Sigmoid colon (tissue), 6 donors: ENCODE measurements at regions not wholly inside any gene's neighbourhood (a gene's known extent, or its start where the extent isn't known, plus 50 kb on each side); places are given as distances from the start of the nearest gene placed in this dataset.

Experiments
- DNase-seq: peaks from one replicate; pipeline ENCODE4 v3.0.0-alpha.2; 2019
- H3K27ac ChIP-seq, 4 donors: fragments of 200-600 bp; sonication (generic); one replicate each; pipeline ENCODE4 v1.5.1; 2016 to 2019; ENCODE audit warnings: mild to moderate bottlenecking in 1 of 4
- H3K27me3 ChIP-seq, 3 donors: fragments of 200-600 bp; sonication (generic); one replicate each; pipeline ENCODE4 v1.5.1; 2019; ENCODE audit warnings: mild to moderate bottlenecking in 1 of 3
- H3K36me3 ChIP-seq, 4 donors: fragments of 200-600 bp; sonication (generic); one replicate each; pipeline ENCODE4 v1.5.1; 2016 to 2019
- H3K4me1 ChIP-seq, 4 donors: fragments of 200-600 bp; sonication (generic); one replicate each; pipeline ENCODE4 v1.5.1; 2017 to 2019
- H3K4me3 ChIP-seq, 4 donors: fragments of 200-600 bp; sonication (generic); one replicate each; pipeline ENCODE4 v1.5.1; 2017 to 2019; ENCODE audit warnings: mild to moderate bottlenecking in 2 of 4, moderate library complexity in 1 of 4
- H3K9me3 ChIP-seq, 4 donors: fragments of 200-600 bp in 3 of 4; sonication (generic) in 3 of 4; one replicate each; pipeline versions ENCODE4 v1.5.1 to v1.6.1; 2013 to 2019
- EP300 ChIP-seq, 4 donors: sonication (generic); formaldehyde crosslinking; IDR thresholded peaks; one replicate each; pipeline ENCODE4 v1.6.1; 2017; ENCODE audit warnings: antibody characterized with exemption in 4 of 4
- POLR2A ChIP-seq, 2 donors: fragments of 450-650 bp; IDR thresholded peaks; one replicate each; pipeline ENCODE4 v1.6.1; 2016; ENCODE audit warnings: antibody characterized with exemption in 2 of 2, mild to moderate bottlenecking in 2 of 2, moderate library complexity in 2 of 2
- POLR2AphosphoS5 ChIP-seq, 4 donors: sonication (generic); formaldehyde crosslinking; IDR thresholded peaks; one replicate each; pipeline ENCODE4 v1.6.1; 2017; ENCODE audit warnings: antibody characterized with exemption in 4 of 4
- WGBS, 2 donors: extraction: QIAGEN DNeasy Blood & Tissue Kit; methylation state at CpG; one replicate each; pipeline ENCODE4 v1.1.7; 2013; 5-methylcytosine and 5-hydroxymethylcytosine counted together
- intact Hi-C: fragments of 100-400 bp; cut with DNase I; formaldehyde crosslinking; loops from one replicate; pipeline ENCODE4 v1.15.1; 2023
- TF ChIP-seq, protein P1 (sequence below), 4 experiments: fragments of 450-650 bp in 3 of 4; fragments of 200-600 bp in 1 of 4; IDR thresholded peaks; one replicate each; pipeline ENCODE4 v1.5.1; 2016 to 2019; ENCODE audit warnings: antibody characterized with exemption in 4 of 4, mild to moderate bottlenecking in 3 of 4, moderate library complexity in 2 of 4
- donor health status: healthy with polysubstance abuse.
- donor health status: healthy.

DNA sequence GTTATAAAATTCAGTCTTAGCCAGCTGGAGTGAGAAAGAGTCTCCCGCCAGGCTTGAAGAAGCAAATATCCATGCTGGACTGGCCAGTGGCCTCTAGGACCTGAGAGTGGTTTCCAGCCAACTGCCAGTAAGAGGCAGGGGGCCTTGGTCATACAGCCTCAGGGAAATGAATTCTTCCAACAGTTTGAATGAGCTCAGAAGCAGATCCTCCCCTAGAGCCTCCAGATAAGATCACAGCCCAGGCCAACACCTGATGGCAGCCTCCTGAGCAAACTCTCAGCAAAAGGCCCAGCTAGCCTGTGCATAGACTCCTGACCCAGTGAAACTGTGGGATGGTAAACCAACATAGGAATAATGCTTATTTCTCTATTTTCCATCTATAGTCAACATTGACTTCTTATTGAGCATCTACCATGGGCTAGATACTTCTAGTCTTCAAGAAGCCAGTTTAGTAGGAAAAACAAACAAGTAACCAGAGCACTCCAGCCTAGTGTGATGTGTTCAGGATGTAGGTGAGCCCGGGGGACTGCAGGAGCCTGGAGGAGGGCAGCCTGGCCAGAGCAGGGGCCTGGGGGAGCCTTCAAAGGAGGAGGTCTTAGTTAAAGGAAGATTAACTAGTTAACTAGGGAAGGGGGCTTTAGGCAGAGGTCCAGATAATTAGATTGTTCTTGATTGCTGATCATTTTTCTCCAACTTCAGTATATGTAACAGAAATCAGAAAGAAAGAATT is 115.4 kb upstream of the ADO start:
- Histone ChIP-seq H3K27me3 (no peaks in the 10 kb centered on the region), H3K27ac (no peak overlapping the region), H3K4me3 (no peak overlapping the region), H3K4me1 (no peaks in the 10 kb centered on the region), H3K36me3 (no peaks in the 10 kb centered on the region), H3K9me3 (no peaks in the 10 kb centered on the region)
- intact Hi-C loops, result no loop called here
- no peak for DNase-seq
- TF ChIP-seq POLR2AphosphoS5 (IDR thresholded peaks at IDR 0.05), result no peak
- WGBS, 2 donors, result 71 to 84% methylated on average over 2 of the region's 2 CpGs

DNA sequence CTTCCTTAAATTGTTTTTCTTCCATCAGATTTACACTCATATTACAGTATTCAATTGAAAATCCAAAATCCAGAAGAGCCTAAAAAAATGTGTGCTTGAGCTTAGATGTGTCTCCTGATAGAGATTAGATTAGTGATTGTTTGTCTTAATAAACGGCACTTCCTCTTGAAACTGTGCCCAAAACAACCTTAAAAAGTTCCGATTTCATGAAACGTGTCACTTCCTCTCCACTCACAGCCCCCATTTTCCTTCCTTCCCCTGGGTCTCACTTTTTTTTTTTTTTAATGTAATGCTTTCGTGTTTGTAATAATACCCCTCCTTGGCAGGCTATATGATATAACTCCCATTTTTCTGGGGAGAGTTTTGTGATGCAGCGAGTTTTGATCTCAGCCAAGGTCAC is 114.8 kb upstream of the ADO start:
- Histone ChIP-seq H3K27ac (no peak overlapping the region), H3K4me3 (no peak overlapping the region), H3K27me3 (no peaks in the 10 kb centered on the region), H3K4me1 (no peaks in the 10 kb centered on the region), H3K9me3 (no peaks in the 10 kb centered on the region), H3K36me3 (no peaks in the 10 kb centered on the region)
- no peak for DNase-seq
- TF ChIP-seq POLR2A (IDR thresholded peaks at IDR 0.05) (no peak), EP300 (IDR thresholded peaks at IDR 0.05) (no peak), POLR2AphosphoS5 (IDR thresholded peaks at IDR 0.05) (no peak)
- TF ChIP-seq, protein P1, sequence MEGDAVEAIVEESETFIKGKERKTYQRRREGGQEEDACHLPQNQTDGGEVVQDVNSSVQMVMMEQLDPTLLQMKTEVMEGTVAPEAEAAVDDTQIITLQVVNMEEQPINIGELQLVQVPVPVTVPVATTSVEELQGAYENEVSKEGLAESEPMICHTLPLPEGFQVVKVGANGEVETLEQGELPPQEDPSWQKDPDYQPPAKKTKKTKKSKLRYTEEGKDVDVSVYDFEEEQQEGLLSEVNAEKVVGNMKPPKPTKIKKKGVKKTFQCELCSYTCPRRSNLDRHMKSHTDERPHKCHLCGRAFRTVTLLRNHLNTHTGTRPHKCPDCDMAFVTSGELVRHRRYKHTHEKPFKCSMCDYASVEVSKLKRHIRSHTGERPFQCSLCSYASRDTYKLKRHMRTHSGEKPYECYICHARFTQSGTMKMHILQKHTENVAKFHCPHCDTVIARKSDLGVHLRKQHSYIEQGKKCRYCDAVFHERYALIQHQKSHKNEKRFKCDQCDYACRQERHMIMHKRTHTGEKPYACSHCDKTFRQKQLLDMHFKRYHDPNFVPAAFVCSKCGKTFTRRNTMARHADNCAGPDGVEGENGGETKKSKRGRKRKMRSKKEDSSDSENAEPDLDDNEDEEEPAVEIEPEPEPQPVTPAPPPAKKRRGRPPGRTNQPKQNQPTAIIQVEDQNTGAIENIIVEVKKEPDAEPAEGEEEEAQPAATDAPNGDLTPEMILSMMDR (IDR thresholded peaks at IDR 0.05), result no peak
- intact Hi-C loops, result no loop called here
- 44 to 52% methylated on average over 5 of the region's 5 CpGs for WGBS, 2 donors

DNA sequence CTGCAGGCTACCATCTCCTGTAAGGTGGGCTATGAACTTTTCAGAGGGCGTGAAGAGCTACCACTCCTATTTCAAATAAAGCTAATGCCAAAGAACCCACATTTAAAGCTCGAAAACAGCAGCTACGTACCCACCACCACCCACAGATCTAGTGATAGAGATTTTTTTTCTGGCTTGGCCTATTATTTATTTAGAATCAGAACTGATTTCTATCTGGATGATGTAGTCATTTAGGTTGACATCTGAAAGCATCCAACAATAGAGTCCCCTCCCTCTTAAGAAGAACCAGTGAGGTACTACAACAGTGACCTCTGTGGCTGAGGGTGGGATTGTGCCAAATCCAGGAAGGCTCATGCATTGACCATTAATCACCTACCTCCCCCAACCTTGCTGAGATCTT is 113.8 kb upstream of the ADO start:
- no peaks in the 10 kb centered on the region for H3K4me1 ChIP-seq

DNA sequence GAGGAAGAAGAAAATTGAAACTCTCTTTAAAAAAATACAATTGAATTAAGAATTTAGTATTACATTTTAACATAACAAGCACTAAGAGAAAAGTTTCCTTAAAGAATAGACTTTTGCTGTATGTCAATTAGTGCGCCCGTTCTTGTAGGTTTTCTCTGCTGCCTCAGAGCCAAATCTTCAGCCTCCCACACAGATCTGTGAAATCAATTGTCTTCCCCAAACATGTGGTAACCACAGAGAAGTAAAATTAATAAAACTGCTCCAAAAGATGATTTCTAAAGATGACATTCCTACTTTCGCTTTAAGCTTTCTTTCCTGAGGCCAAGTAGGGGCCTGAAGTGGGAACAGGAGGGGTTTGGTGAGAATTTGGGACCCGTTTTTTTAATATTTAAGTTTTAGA is 113.2 kb upstream of the ADO start:
- no peak for DNase-seq
- Histone ChIP-seq H3K9me3 (no peaks in the 10 kb centered on the region), H3K4me3 (no peak overlapping the region), H3K4me1 (no peaks in the 10 kb centered on the region), H3K27ac (no peak overlapping the region), H3K27me3 (no peaks in the 10 kb centered on the region), H3K36me3 (no peaks in the 10 kb centered on the region)
- intact Hi-C loops, result no loop called here
- TF ChIP-seq EP300 (IDR thresholded peaks at IDR 0.05), result no peak
- TF ChIP-seq, protein P1 (IDR thresholded peaks at IDR 0.05), result no peak
- no peak for TF ChIP-seq POLR2A (IDR thresholded peaks at IDR 0.05)
- TF ChIP-seq POLR2AphosphoS5 (IDR thresholded peaks at IDR 0.05), result no peak
- WGBS, 2 donors, result 49 to 65% methylated on average over 4 of the region's 4 CpGs

More for the DNA sequence above, 113.8 kb upstream of the ADO start:
- H3K27ac ChIP-seq, result no peak overlapping the region
- H3K27me3 ChIP-seq, result no peaks in the 10 kb centered on the region
- no peaks in the 10 kb centered on the region for H3K9me3 ChIP-seq
- 81 to 85% methylated on average over 3 of the region's 3 CpGs for WGBS, 2 donors
- H3K36me3 ChIP-seq, result no peaks in the 10 kb centered on the region
- intact Hi-C loops, result no loop called here
- no peak overlapping the region for H3K4me3 ChIP-seq
- no peak for TF ChIP-seq POLR2AphosphoS5 (IDR thresholded peaks at IDR 0.05)
- TF ChIP-seq, protein P1 (IDR thresholded peaks at IDR 0.05), result no peak
- no peak for TF ChIP-seq POLR2A (IDR thresholded peaks at IDR 0.05)
- no peak for TF ChIP-seq EP300 (IDR thresholded peaks at IDR 0.05)
- no peak for DNase-seq

DNA sequence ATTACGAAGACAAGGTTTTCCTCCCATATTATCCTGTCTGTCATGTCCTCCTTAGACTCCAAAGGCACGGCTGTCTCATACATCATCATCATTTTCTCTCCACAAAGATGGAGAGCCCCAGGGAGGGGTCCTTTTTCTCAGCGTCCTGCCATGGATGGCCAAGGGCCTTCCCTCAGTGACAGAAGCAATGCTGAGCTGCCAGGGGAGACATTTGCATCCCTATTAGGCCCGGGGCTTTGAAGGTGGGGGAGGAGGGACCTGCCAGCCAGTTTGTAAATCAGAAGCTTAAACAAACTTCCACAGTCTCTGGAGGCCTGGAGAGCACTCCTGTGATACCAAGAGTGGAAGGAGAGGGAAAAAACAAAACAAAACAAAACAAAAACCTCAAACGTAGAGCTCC is 112.4 kb upstream of the ADO start:
- Histone ChIP-seq H3K27me3 (no peaks in the 10 kb centered on the region), H3K9me3 (no peaks in the 10 kb centered on the region), H3K4me1 (no peaks in the 10 kb centered on the region), H3K36me3 (no peaks in the 10 kb centered on the region), H3K4me3 (no peak overlapping the region), H3K27ac (no peak overlapping the region)
- no peak for DNase-seq
- TF ChIP-seq POLR2A (IDR thresholded peaks at IDR 0.05), result no peak
- no peak for TF ChIP-seq POLR2AphosphoS5 (IDR thresholded peaks at IDR 0.05)
- TF ChIP-seq EP300 (IDR thresholded peaks at IDR 0.05), result no peak
- TF ChIP-seq, protein P1 (IDR thresholded peaks at IDR 0.05), result no peak
- WGBS, 2 donors, result 56 to 67% methylated on average over 5 of the region's 5 CpGs
- intact Hi-C loops, result no loop called here
